GM12873 (cell line): ENCODE measurements at regions not wholly inside any gene's neighbourhood (a gene's known extent, or its start where the extent isn't known, plus 50 kb on each side); places are given as distances from the start of the nearest gene placed in this dataset.

ENCODE experiments used
- TF ChIP-seq, protein P1 (sequence below): IDR thresholded peaks from 2 replicates; pipeline ENCODE4 v1.5.1; 2012; ENCODE audit warnings: low read depth, mild to moderate bottlenecking, moderate library complexity, low read length, control low read depth; ENCODE audit not compliant: insufficient read depth; ENCODE audit errors: missing control alignments

DNA sequence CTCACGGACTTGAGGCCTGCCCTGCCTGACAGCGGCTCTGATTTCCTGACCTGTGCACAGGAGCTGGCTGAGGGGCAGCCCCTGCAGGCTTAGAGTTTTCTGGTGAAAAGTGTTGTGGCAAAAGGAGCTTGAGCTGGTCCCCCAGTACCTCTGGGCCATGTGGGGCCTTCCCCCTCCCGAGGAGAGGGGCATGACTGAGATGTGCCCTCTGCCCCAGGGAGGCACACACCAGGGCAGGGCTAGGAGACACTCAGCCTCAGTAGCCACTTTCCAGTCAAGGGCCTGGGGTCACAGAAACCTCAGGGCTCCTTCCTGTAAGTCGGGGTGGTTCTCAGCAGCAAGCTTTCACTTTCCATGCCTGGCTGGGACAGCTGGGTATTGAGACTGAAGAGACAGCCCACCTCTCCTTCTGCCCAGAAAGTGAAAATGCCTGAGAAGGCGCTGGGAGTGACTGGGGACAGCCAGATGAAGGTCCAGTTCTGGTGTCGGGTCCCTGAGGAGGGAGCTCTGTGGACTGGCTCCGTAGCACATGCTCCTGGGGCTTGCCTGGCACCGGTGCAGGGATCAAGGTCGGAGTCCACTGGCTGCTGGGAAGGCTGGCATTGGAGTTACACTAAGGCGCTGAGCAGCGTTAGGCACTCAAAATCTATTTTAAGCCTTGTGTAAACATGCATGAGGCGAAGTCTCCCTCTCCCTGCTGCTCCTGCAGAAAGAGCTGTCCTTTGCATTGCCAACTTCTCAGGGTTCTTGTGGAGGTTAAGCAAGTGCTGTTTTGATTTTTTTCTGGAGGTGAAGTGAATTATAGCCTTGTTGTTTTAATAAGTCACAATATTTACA, 394.9 kb downstream of the GADD45G start:
- TF ChIP-seq, protein P1, sequence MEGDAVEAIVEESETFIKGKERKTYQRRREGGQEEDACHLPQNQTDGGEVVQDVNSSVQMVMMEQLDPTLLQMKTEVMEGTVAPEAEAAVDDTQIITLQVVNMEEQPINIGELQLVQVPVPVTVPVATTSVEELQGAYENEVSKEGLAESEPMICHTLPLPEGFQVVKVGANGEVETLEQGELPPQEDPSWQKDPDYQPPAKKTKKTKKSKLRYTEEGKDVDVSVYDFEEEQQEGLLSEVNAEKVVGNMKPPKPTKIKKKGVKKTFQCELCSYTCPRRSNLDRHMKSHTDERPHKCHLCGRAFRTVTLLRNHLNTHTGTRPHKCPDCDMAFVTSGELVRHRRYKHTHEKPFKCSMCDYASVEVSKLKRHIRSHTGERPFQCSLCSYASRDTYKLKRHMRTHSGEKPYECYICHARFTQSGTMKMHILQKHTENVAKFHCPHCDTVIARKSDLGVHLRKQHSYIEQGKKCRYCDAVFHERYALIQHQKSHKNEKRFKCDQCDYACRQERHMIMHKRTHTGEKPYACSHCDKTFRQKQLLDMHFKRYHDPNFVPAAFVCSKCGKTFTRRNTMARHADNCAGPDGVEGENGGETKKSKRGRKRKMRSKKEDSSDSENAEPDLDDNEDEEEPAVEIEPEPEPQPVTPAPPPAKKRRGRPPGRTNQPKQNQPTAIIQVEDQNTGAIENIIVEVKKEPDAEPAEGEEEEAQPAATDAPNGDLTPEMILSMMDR: no peak

DNA sequence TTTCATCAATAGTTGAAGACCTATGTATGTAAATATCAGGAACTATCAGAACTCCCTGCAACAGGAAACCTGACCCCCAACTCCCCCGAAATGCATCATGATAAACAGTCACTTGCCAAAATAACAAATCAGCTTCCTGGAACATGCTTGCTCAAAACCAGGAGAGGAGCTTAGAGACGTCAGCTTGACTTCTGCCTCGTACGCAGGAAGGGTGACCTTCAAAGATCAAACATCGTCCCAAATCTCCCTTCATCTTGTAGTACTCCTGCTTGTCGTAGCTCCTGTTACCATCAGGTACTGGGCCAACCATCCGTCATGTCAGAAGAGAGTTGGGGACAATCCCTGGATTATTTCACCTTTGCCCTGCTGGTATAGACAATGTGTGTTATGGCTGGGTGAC, 396.1 kb downstream of the GADD45G start:
- TF ChIP-seq, protein P1: no peak

DNA sequence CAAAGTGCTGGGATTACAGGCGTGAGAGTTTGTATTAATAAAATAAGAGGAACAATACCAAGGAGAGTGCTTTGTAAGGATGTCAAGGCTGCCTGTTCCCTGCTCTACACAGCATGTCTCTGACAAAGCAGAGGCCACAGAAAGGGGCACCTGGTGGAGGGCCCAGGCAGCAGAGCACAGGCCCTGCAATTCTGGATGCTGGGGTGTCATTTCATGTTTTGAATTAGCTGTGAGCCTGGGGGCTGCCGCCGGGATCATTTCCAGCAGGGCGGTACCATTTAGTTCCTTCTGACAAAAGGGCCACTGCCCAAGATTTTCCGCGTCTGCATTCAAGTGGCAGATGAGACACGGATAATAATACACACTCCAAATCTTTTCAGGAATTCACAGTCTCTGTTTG, 396.9 kb downstream of the GADD45G start:
- TF ChIP-seq, protein P1: no peak

DNA sequence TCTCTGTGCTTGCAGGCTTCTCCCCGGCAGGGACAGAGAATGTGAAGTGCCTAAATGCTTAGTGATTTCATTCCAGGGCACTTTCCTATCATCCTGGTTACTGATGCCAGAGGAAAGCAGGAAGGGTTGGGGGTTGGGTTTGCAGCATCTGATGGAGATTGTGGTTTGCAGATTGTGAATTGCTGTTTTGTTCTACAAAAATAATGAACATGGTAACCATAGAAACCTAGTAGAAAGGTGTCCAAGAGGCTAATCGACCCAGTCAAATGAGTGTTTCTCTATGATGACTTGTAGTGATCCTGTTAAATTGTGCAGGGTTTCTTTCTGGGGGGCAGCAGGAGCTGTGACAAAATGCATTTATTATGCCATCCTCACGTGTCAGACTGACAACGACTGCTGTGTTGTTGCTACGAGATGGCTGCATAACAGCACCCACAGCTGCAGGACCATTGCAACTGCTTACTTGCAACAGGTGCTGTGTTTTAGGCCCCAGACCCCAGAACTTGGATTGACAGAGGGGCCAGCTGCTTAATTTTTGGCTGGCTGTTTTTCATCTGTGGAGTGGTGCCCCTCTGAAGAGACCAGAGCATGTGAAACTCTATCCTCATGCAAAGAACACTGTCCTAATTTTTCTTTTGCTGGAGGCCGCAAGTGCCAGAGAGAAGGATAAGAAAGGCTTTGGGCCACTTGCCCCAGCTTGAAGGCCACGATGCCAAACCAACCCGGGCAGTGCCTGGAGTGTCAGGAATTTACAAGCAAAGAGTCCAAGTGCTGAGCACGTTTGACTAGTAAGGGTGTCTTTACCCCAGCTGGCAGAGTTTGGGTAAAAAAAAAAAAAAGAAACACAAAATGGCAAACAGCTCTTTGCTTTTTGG, 397.8 kb downstream of the GADD45G start:
- TF ChIP-seq, protein P1: no peak

DNA sequence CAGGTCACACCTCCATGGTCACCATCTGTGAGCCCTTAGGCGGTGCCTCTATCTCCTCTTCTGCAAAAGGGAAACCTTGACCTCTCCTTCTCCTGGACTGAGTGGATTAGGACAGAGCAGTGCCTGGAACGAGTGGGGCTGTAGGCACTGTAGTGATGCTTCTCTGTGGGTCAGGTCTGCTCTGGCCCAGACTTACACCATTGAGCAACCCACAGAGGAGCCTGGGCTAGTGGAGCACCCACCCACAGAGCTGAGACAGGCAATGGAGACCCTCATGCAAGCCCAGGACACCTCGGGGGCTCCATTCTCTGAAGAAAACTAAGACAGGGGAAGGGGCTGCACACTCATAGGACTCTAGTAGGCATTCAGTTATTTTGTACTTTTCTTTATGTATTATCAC, 400.6 kb downstream of the GADD45G start:
- TF ChIP-seq, protein P1: no peak

DNA sequence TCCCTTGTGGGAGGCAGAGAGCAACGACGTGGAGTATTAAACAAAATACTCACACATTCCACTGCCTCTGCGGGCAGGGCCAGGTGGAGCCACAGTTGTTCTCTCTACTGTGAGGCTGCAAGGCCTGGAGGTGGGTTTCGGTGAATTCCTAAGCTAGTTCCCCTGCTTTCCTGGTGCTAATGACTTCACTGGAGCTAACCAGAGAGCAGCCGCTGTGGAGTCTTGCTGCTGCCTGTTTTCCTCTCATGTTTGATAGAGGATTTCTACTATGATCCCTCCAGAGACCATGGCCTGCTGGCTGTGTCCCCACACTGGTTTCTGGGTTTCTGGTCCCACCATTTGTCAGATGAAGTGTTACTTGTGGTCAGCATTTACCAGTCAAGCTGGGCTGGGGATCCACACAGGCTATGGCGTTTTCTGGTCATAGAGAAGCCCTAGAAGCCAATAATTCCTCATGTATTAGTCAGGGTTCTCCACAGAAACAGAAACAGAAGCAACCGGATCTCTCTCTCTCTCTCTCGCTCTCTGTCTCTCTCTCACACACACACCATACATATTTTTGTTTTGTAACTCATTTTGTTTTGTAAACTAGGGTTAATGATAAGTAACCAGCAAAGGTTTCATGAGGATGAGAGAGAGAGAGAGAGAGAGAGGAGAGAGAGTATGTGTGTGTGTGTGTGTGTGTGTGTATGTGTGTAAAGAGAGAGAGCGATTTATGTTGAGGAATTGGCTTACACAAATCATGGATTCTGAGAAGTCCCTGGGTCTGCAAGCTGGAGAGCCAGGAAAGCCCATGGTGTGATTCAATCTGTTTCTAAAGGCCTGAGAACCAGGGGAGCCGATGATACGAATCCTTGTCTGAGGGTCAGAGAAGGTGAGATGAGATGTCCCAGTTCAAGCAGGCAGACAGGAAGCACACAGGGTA, 403.0 kb downstream of the GADD45G start:
- TF ChIP-seq, protein P1: no peak
